ENCODE measurements at regions not wholly inside any gene's neighbourhood (a gene's known extent, or its start where the extent isn't known, plus 50 kb on each side); places are given as distances from the start of the nearest gene placed in this dataset.

DNA sequence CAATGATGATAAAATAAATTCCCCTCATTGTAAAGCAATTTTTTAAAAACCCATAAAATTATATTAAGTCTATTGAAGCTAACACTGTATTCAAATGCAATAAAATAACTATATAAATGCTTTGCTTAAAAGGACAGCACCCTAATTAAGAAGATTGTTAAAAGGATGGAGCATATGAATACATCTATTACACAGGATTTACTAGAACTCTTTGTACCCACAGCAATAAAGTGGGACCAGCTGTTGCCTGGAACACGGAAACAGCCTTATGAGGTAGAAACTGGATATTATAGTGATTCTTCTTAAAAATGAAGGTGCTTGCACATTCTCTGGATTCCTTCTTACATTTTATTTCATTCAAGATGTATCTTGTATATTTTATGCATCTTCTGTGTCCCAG lies 298.7 kb upstream of the KLF3 start:
- 82 to 96% methylated on average over 1 of the region's 1 CpG for WGBS, 2 donors

DNA sequence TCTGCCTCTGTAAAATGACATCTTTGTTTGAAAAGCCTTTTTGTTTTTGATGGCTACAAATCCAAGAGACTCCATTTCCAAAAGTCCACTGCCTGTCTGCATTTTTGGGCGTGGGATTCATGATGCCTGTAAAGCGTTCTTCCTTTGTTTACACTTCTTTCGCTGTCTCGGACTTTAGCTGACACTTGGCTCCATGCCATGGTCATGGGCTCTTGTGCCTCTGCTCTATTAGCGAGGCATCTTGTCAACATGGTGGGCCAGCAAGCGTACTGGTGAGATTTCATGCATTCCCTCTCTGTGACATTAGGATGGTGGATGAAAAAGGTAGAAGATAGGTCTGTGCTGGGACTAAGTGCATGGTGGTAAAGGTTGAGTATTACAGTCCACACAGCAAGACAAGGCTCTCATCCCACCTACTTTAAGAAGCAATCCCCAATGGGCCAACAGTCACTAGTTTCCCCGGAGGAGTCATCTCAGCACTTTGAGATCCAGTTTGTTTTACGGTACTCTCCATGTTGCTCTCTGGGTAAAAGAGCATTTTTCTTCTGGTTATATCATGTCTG lies 298.2 kb upstream of the KLF3 start:
- Histone ChIP-seq H3K4me1 (peaks cover 5 to 47% (median 9%) of the 10 kb centered on the region in 3 donors), H3K4me3 (no peak overlapping the region), H3K27me3 (no peaks in the 10 kb centered on the region), H3K36me3 (no peaks in the 10 kb centered on the region), H3K27ac (peak overlapping the region in 2 of 4 donors; percentile 71 to 77), H3K9me3 (no peaks in the 10 kb centered on the region)
- no peak for DNase-seq
- WGBS, 2 donors, result 58% methylated on average over 7 to 8 of the region's 8 CpGs
- intact Hi-C loops (cut with DNase I), result no loop called here
- TF ChIP-seq, protein P1, sequence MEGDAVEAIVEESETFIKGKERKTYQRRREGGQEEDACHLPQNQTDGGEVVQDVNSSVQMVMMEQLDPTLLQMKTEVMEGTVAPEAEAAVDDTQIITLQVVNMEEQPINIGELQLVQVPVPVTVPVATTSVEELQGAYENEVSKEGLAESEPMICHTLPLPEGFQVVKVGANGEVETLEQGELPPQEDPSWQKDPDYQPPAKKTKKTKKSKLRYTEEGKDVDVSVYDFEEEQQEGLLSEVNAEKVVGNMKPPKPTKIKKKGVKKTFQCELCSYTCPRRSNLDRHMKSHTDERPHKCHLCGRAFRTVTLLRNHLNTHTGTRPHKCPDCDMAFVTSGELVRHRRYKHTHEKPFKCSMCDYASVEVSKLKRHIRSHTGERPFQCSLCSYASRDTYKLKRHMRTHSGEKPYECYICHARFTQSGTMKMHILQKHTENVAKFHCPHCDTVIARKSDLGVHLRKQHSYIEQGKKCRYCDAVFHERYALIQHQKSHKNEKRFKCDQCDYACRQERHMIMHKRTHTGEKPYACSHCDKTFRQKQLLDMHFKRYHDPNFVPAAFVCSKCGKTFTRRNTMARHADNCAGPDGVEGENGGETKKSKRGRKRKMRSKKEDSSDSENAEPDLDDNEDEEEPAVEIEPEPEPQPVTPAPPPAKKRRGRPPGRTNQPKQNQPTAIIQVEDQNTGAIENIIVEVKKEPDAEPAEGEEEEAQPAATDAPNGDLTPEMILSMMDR (IDR thresholded peaks at IDR 0.05), result no peak
- no peak for TF ChIP-seq POLR2A (IDR thresholded peaks at IDR 0.05)

More for the DNA sequence above, 298.7 kb upstream of the KLF3 start:
- H3K4me3 ChIP-seq, result no peak overlapping the region
- H3K27ac ChIP-seq, result peak overlapping the region in 2 of 4 donors; percentile 71 to 77
- intact Hi-C loops (cut with DNase I), result no loop called here
- H3K27me3 ChIP-seq, result no peaks in the 10 kb centered on the region
- no peak for TF ChIP-seq POLR2A (IDR thresholded peaks at IDR 0.05)
- TF ChIP-seq, protein P1 (IDR thresholded peaks at IDR 0.05), result no peak
- no peaks in the 10 kb centered on the region for H3K36me3 ChIP-seq
- no peaks in the 10 kb centered on the region for H3K9me3 ChIP-seq
- H3K4me1 ChIP-seq, result peaks cover 5 to 53% (median 12%) of the 10 kb centered on the region in 3 donors
- DNase-seq, result no peak

DNA sequence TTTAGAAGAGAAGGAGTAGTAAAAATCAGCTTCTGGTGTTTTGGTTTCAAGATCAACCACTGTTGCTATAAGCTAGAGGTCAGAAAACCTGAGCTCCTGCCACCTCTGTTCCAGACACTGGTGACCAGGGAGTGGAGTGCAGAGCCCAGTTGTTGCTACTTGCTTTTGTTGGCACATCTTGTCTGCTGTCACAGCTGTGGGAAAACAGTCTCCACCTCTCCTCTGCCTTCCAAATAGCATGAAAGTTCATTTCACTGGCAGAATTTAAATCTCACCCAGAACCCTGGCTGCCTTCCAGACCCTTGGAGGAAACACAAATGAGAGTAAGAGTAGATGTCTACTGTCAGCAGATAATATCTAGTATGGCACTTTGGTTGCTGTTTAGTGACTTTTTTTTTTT lies 297.5 kb upstream of the KLF3 start:
- no peaks in the 10 kb centered on the region for H3K9me3 ChIP-seq
- H3K4me3 ChIP-seq, result no peak overlapping the region
- intact Hi-C loops (cut with DNase I), result no loop called here
- TF ChIP-seq, protein P1 (IDR thresholded peaks at IDR 0.05), result no peak
- TF ChIP-seq POLR2A (IDR thresholded peaks at IDR 0.05), result no peak
- no peaks in the 10 kb centered on the region for H3K36me3 ChIP-seq
- peaks cover 5 to 44% (median 14%) of the 10 kb centered on the region in 3 donors for H3K4me1 ChIP-seq
- H3K27me3 ChIP-seq, result no peaks in the 10 kb centered on the region
- DNase-seq, result no peak
- H3K27ac ChIP-seq, result peak overlapping the region in 3 of 4 donors; percentile 50 to 77 (median 71)

- intact Hi-C loops (cut with DNase I), result no loop called here
- Histone ChIP-seq H3K36me3 (no peaks in the 10 kb centered on the region), H3K4me3 (no peak overlapping the region), H3K4me1 (peaks cover 5 to 45% (median 15%) of the 10 kb centered on the region in 3 donors), H3K9me3 (no peaks in the 10 kb centered on the region), H3K27me3 (no peaks in the 10 kb centered on the region), H3K27ac (peak overlapping the region in 2 of 4 donors; percentile 71 to 77)
- no peak for DNase-seq
- no peak for TF ChIP-seq POLR2A (IDR thresholded peaks at IDR 0.05)
- TF ChIP-seq, protein P1 (IDR thresholded peaks at IDR 0.05), result no peak
Observed at GRCh38 chr4:38366997-38367396, 297.0 kb upstream of the KLF3 start.

GRCh38 chr4:38367642-38368174 lies 296.3 kb upstream of the KLF3 start:
- DNase-seq, result no peak

More at GRCh38 chr4:38367642-38368174, 296.3 kb upstream of the KLF3 start:
- Histone ChIP-seq H3K4me1 (peaks cover 5 to 45% (median 15%) of the 10 kb centered on the region in 3 donors), H3K27me3 (no peaks in the 10 kb centered on the region), H3K36me3 (no peaks in the 10 kb centered on the region), H3K4me3 (no peak overlapping the region), H3K9me3 (no peaks in the 10 kb centered on the region), H3K27ac (peak overlapping the region in 1 of 4 donors; percentile 23)
- intact Hi-C loops (cut with DNase I), result no loop called here
- TF ChIP-seq, protein P1 (IDR thresholded peaks at IDR 0.05), result no peak
- no peak for TF ChIP-seq POLR2A (IDR thresholded peaks at IDR 0.05)
- 55 to 69% methylated on average over 4 of the region's 4 CpGs for WGBS, 2 donors
